B cell (primary cell): ENCODE measurements at regions not wholly inside any gene's neighbourhood (a gene's known extent, or its start where the extent isn't known, plus 50 kb on each side); places are given as distances from the start of the nearest gene placed in this dataset.
"Not testable (repeated sequence)": the region's sequence is repeated elsewhere in the genome, so short reads cannot be mapped to it uniquely, and the experiment has no call there.

Experiments used
- ATAC-seq: fragments of 200-7000 bp; cut with Tn5 transposase; one replicate; pipeline ENCODE4 v1.10.0; 2021; ENCODE audit warnings: low read depth, mild to moderate bottlenecking, moderate number of reproducible peaks, moderate library complexity
- CTCF ChIA-PET: fragments of 350-600 bp; sonication (Branson Sonifier 250); formaldehyde crosslinking; loops from one replicate; lab custom pipeline; 2021; ENCODE audit warnings: antibody characterized with exemption, inconsistent platforms; lab: Charles Lee
- POLR2A ChIA-PET: fragments of 350-600 bp; sonication (Branson Sonifier 250); formaldehyde crosslinking; loops from one replicate; lab custom pipeline; 2021; ENCODE audit warnings: antibody characterized with exemption; lab: Charles Lee
- DNase-seq: peaks from one replicate; pipeline ENCODE4 v3.0.0; 2013
- H2AFZ ChIP-seq: 2 replicates; pipeline ENCODE4 v1.6.1; 2012; ENCODE audit warnings: mild to moderate bottlenecking, low read depth, low read length; ENCODE audit not compliant: insufficient read depth, poor library complexity, severe bottlenecking
- H3K27ac ChIP-seq, 2 donors: 1 replicate in 1 of 2; 2 replicates in 1 of 2; pipeline ENCODE4 v1.5.1; 2012 to 2013; ENCODE audit warnings: low read length in 2 of 2, mild to moderate bottlenecking in 2 of 2, moderate library complexity in 1 of 2
- H3K27me3 ChIP-seq, 4 experiments: fragments of 200-600 bp in 1 of 4; sonication (generic) in 1 of 4; replicated peaks in 1 of 4; 1 replicate in 2 of 4; 2 replicates in 2 of 4; pipeline versions ENCODE4 v1.6.1 to v1.7.0; 2013 to 2016; ENCODE audit warnings: low read length in 3 of 4, mild to moderate bottlenecking in 2 of 4, mixed read lengths in 1 of 4, moderate library complexity in 1 of 4; ENCODE audit not compliant: insufficient read depth in 4 of 4, control insufficient read depth in 3 of 4; ENCODE audit errors: control extremely low read depth in 1 of 4
- H3K36me3 ChIP-seq, 2 experiments: replicated peaks in 1 of 2; 1 replicate in 1 of 2; 2 replicates in 1 of 2; pipeline versions ENCODE4 v1.6.1 to v1.7.1; 2013; ENCODE audit warnings: low read length in 1 of 2; ENCODE audit not compliant: insufficient read depth in 2 of 2, control insufficient read depth in 1 of 2; ENCODE audit errors: control extremely low read depth in 1 of 2, extremely low read depth in 1 of 2
- H3K4me1 ChIP-seq, 2 donors: fragments of 200-600 bp in 1 of 2; sonication (generic) in 1 of 2; 1 replicate in 1 of 2; 2 replicates in 1 of 2; pipeline versions ENCODE4 v1.5.1 to v1.6.1; 2013 to 2017; ENCODE audit warnings: low read length in 2 of 2; ENCODE audit not compliant: control insufficient read depth in 2 of 2, insufficient read depth in 2 of 2
- H3K4me2 ChIP-seq: replicated peaks from 2 replicates; pipeline ENCODE3; 2012; ENCODE audit warnings: mild to moderate bottlenecking, low read depth, low read length; ENCODE audit not compliant: poor library complexity, severe bottlenecking
- H3K4me3 ChIP-seq, 5 experiments: fragments of 200-600 bp in 1 of 5; sonication (generic) in 1 of 5; 1 replicate in 3 of 5; 2 replicates in 2 of 5; pipeline versions ENCODE4 v1.5.1 to v1.7.0; 2011 to 2016; ENCODE audit warnings: low read length in 4 of 5, mild to moderate bottlenecking in 4 of 5, low read depth in 2 of 5, control low read depth in 1 of 5, moderate library complexity in 1 of 5; ENCODE audit not compliant: insufficient read depth in 1 of 5; ENCODE audit errors: control extremely low read depth in 1 of 5, extremely low read depth in 1 of 5
- H3K79me2 ChIP-seq: fragments of 200-600 bp; sonication (generic); one replicate; pipeline ENCODE4 v1.6.0; 2016; ENCODE audit warnings: low read length; ENCODE audit not compliant: control insufficient read depth, insufficient read depth
- H3K9ac ChIP-seq: fragments of 200-600 bp; sonication (generic); 2 replicates; pipeline ENCODE4 v1.6.1; 2017; ENCODE audit warnings: mild to moderate bottlenecking, low read length, moderate library complexity
- H3K9me3 ChIP-seq, 3 donors: one replicate each; pipeline versions ENCODE4 v1.6.1 to v1.7.1; 2013; ENCODE audit warnings: low read length in 2 of 3; ENCODE audit not compliant: control insufficient read depth in 2 of 3, insufficient read depth in 1 of 3; ENCODE audit errors: control extremely low read depth in 1 of 3
- H4K20me1 ChIP-seq: 2 replicates; pipeline ENCODE4 v1.6.0; 2012; ENCODE audit warnings: mild to moderate bottlenecking, low read length; ENCODE audit not compliant: insufficient read depth, control insufficient read depth, poor library complexity, severe bottlenecking
- H3K27ac Mint-ChIP-seq: one replicate; pipeline ENCODE4 v1.8.0; 2021; ENCODE audit warnings: mixed read lengths
- H3K27me3 Mint-ChIP-seq: one replicate; pipeline ENCODE4 v1.8.0; 2021; ENCODE audit warnings: mixed read lengths
- H3K4me1 Mint-ChIP-seq: one replicate; pipeline ENCODE4 v1.8.0; 2021; ENCODE audit warnings: mixed read lengths
- H3K4me3 Mint-ChIP-seq: one replicate; pipeline ENCODE4 v1.8.0; 2021; ENCODE audit warnings: mixed read lengths
- H3K9me3 Mint-ChIP-seq: one replicate; pipeline ENCODE4 v1.8.0; 2022; ENCODE audit warnings: mixed read lengths; ENCODE audit not compliant: insufficient read depth
- CTCF ChIP-seq: fragments of 200-600 bp; IDR thresholded peaks from one replicate; pipeline ENCODE4 v1.8.0; 2022; ENCODE audit warnings: antibody characterized with exemption, mild to moderate bottlenecking
- EZH2 ChIP-seq: IDR thresholded peaks from 2 replicates; pipeline ENCODE4 v1.6.1; 2012; ENCODE audit warnings: borderline replicate concordance, low read depth, mild to moderate bottlenecking, moderate library complexity, low read length; ENCODE audit not compliant: insufficient read depth, poor library complexity, severe bottlenecking
- WGBS: methylation state at CpG from one replicate; pipeline ENCODE4 v1.1.5; 2013; ENCODE audit warnings: missing lambda C conversion rate; ENCODE audit not compliant: insufficient coverage; 5-methylcytosine and 5-hydroxymethylcytosine counted together
- intact Hi-C: fragments of 100-400 bp; cut with micrococcal nuclease; formaldehyde crosslinking; loops from one replicate; pipeline ENCODE4 v1.10.0; 2022

GRCh38 chr14:86321151-86321550 lies 791.2 kb downstream of the FLRT2 start:
- DNase-seq, result peak; percentile 15
- Mint-ChIP-seq H3K27me3 (no peaks in the 10 kb centered on the region), H3K4me3 (no peak overlapping the region), H3K4me1 (peaks cover 12% of the 10 kb centered on the region), H3K9me3 (no peaks in the 10 kb centered on the region), H3K27ac (no peak overlapping the region)
- Histone ChIP-seq H3K4me1 (peaks cover 7 to 11% of the 10 kb centered on the region in 2 donors), H3K27ac (no peak overlapping the region), H4K20me1 (no peaks in the 10 kb centered on the region), H3K27me3 (no peaks in the 10 kb centered on the region), H2AFZ (no peak overlapping the region), H3K9me3 (peaks cover 0 to 1% (median 0%) of the 10 kb centered on the region in 3 donors), H3K4me3 (peak overlapping the region in 1 of 5 experiments; percentile 16), H3K9ac (no peak overlapping the region), H3K4me2 (peak overlapping the region; percentile 46), H3K79me2 (no peaks in the 10 kb centered on the region), H3K36me3 (no peaks in the 10 kb centered on the region)
- no CpG with 5 or more reads among the region's 3 CpGs for WGBS
- ChIA-PET POLR2A (no interaction called here), CTCF (no interaction called here)
- intact Hi-C loops, result no loop called here
- TF ChIP-seq CTCF (no peak), EZH2 (no peak)
- ATAC-seq, result no peak

GRCh38 chr14:86312154-86312665 lies 782.3 kb downstream of the FLRT2 start:
- H2AFZ ChIP-seq, H3K36me3 ChIP-seq, H3K4me3 Mint-ChIP-seq, H4K20me1 ChIP-seq, H3K4me3 ChIP-seq, DNase-seq, H3K4me2 ChIP-seq, H3K9ac ChIP-seq, H3K79me2 ChIP-seq, H3K9me3 ChIP-seq, H3K4me1 Mint-ChIP-seq, H3K27me3 ChIP-seq, H3K9me3 Mint-ChIP-seq, intact Hi-C loops, POLR2A ChIA-PET, CTCF ChIA-PET, H3K27me3 Mint-ChIP-seq, ATAC-seq, H3K4me1 ChIP-seq, H3K27ac ChIP-seq, H3K27ac Mint-ChIP-seq: not testable (repeated sequence)
- 95% methylated on average over 18 of the region's 19 CpGs for WGBS
